ENCODE measurements at regions not wholly inside any gene's neighbourhood (a gene's known extent, or its start where the extent isn't known, plus 50 kb on each side); places are given as distances from the start of the nearest gene placed in this dataset.

- H3K4me3 Mint-ChIP-seq = no peak overlapping the region
- no peaks in the 10 kb centered on the region for H3K9me3 Mint-ChIP-seq
- peaks cover 15% of the 10 kb centered on the region for H3K27me3 Mint-ChIP-seq (ENCODE audit: low read depth)
- TF ChIP-seq CTCF (IDR thresholded peaks at IDR 0.05; ENCODE audit: unreplicated experiment in 3 of 3) = no peak
- peaks cover 88% of the 10 kb centered on the region for H3K4me1 Mint-ChIP-seq
- peak overlapping the region in 2 of 3 experiments; percentile 52 to 59 for H3K27ac Mint-ChIP-seq
- H3K36me3 Mint-ChIP-seq (ENCODE audit: low read depth) = no peaks in the 10 kb centered on the region
These were observed 108.9 kb upstream of the CDC42EP3 start for GRCh38 chr2:37780387-37780676.

- TF ChIP-seq CTCF (IDR thresholded peaks at IDR 0.05; ENCODE audit: unreplicated experiment in 3 of 3) = no peak
- H3K9me3 Mint-ChIP-seq = no peaks in the 10 kb centered on the region
- H3K27me3 Mint-ChIP-seq (ENCODE audit: low read depth) = peaks cover 11% of the 10 kb centered on the region
- peak overlapping the region in 2 of 3 experiments; percentile 52 to 59 for H3K27ac Mint-ChIP-seq
- no peaks in the 10 kb centered on the region for H3K36me3 Mint-ChIP-seq (ENCODE audit: low read depth)
- peaks cover 88% of the 10 kb centered on the region for H3K4me1 Mint-ChIP-seq
- H3K4me3 Mint-ChIP-seq = peak overlapping the region in 1 of 3 experiments; percentile 9
These were observed 109.6 kb upstream of the CDC42EP3 start for GRCh38 chr2:37781028-37781427.

GRCh38 chr2:37782155-37782673 lies 110.8 kb upstream of the CDC42EP3 start:
- H3K4me3 Mint-ChIP-seq = no peak overlapping the region
- H3K27ac Mint-ChIP-seq = peak overlapping the region in 1 of 3 experiments; percentile 52
- peaks cover 2% of the 10 kb centered on the region for H3K9me3 Mint-ChIP-seq
- peaks cover 11% of the 10 kb centered on the region for H3K27me3 Mint-ChIP-seq (ENCODE audit: low read depth)
- no peaks in the 10 kb centered on the region for H3K36me3 Mint-ChIP-seq (ENCODE audit: low read depth)
- peaks cover 88% of the 10 kb centered on the region for H3K4me1 Mint-ChIP-seq
- no peak for TF ChIP-seq CTCF (IDR thresholded peaks at IDR 0.05; ENCODE audit: unreplicated experiment in 3 of 3)

- Mint-ChIP-seq H3K4me3 (peak overlapping the region in 1 of 3 experiments; percentile 7), H3K4me1 (peaks cover 86% of the 10 kb centered on the region), H3K27me3 (ENCODE audit: low read depth) (peaks cover 10% of the 10 kb centered on the region), H3K27ac (peak overlapping the region in 2 of 3 experiments; percentile 16), H3K9me3 (peaks cover 7% of the 10 kb centered on the region), H3K36me3 (ENCODE audit: low read depth) (no peaks in the 10 kb centered on the region)
- no peak for TF ChIP-seq CTCF (IDR thresholded peaks at IDR 0.05; ENCODE audit: unreplicated experiment in 3 of 3)
These were observed 111.4 kb upstream of the CDC42EP3 start for GRCh38 chr2:37782721-37783371.

- peaks cover 6% of the 10 kb centered on the region for H3K27me3 Mint-ChIP-seq (ENCODE audit: low read depth)
- H3K4me1 Mint-ChIP-seq = peaks cover 79% of the 10 kb centered on the region
- no peak for TF ChIP-seq CTCF (IDR thresholded peaks at IDR 0.05; ENCODE audit: unreplicated experiment in 3 of 3)
- H3K4me3 Mint-ChIP-seq = no peak overlapping the region
- no peaks in the 10 kb centered on the region for H3K36me3 Mint-ChIP-seq (ENCODE audit: low read depth)
- H3K27ac Mint-ChIP-seq = no peak overlapping the region
- H3K9me3 Mint-ChIP-seq = peaks cover 13% of the 10 kb centered on the region
These were observed 112.1 kb upstream of the CDC42EP3 start for GRCh38 chr2:37783545-37783944.

Data from nephron (organoid).